LNCAP (cell line): ENCODE measurements at regions not wholly inside any gene's neighbourhood (a gene's known extent, or its start where the extent isn't known, plus 50 kb on each side); places are given as distances from the start of the nearest gene placed in this dataset.

Experiments
- TF ChIP-seq, protein P1 (sequence below): fragments of 450-650 bp; IDR thresholded peaks from 2 replicates; pipeline ENCODE4 v1.5.1; 2017; ENCODE audit warnings: mild to moderate bottlenecking

DNA sequence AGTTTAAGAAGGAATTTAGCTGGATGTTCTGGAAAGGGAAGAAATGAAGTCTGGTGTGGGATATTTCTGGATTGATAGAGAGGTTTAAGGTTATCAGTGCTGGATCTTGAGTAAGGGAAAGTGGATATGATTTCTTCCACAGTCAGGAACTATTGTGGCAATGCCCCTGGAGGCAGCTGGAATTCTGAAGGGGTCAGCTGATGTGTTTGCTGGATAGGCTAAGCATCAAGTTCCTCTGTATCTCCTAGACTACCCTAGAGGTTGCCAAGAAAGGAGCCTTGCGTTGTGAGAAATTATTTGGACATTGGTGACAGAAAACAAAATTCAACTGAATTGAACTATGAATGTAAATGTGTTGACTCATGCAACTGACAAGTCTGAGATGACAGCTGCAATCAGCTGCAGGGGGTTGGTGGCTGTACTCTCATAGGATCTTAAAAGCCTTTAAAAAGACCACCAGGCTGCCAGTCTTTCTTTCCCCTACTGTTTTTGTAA, 244.4 kb downstream of the ATXN7L3B start:
- TF ChIP-seq, protein P1, sequence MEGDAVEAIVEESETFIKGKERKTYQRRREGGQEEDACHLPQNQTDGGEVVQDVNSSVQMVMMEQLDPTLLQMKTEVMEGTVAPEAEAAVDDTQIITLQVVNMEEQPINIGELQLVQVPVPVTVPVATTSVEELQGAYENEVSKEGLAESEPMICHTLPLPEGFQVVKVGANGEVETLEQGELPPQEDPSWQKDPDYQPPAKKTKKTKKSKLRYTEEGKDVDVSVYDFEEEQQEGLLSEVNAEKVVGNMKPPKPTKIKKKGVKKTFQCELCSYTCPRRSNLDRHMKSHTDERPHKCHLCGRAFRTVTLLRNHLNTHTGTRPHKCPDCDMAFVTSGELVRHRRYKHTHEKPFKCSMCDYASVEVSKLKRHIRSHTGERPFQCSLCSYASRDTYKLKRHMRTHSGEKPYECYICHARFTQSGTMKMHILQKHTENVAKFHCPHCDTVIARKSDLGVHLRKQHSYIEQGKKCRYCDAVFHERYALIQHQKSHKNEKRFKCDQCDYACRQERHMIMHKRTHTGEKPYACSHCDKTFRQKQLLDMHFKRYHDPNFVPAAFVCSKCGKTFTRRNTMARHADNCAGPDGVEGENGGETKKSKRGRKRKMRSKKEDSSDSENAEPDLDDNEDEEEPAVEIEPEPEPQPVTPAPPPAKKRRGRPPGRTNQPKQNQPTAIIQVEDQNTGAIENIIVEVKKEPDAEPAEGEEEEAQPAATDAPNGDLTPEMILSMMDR = no peak

DNA sequence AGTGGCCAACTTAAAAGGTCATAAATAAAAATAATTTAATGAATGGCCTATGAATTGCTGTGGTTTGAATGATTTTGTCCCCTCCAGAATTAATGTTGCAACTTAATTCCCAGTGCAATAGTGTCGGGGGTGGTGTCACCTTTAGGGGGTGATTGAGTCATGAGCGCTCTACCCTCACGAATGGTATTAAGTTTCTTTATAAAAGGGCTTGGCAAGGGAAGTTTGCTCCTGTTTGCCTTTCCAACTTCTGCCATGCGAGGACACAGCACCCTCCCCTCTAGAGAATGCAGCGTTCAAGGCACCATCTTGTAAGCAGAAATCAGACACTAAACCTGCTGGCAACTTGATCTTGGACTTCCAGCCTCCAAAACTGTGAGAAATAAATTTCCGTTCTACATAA, 253.3 kb downstream of the ATXN7L3B start:
- TF ChIP-seq, protein P1 = no peak

DNA sequence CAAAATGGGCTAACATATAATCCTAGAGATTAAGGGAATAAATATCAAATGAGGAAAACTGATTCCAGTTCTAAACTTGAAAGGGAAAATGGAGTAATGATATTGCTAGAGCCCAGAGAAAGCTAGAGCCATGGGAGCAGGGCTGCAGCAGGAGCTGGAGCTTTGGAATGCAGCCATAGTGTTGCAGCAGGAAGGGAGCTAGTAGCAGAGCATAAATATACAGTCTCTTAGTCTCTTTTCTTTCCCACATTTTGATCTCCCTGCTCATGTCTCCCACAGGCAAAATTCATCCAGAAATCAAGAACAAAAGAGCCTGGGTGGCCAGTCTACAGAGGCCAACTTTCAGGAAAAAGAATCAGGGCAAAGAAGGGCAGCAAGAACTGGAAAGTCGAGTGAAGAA, 253.7 kb downstream of the ATXN7L3B start:
- TF ChIP-seq, protein P1 = no peak

DNA sequence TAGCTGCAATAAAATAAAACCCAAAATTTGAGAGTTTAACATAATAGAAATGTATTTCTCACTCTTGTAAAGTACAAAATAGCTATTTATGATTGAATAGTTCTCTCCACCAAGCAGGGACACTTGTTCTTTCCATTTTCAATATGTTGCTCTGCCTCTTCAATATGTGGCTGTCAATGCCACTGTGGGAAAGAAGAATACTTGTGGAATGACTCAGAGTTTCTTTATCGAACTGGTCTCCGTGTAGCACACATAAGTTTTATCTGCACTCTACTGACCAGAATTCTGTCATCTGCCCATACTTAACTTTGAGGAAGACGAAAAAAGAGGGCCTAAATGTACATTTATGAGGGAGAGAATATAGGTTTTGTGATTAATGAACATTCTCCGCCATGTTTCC, 256.9 kb downstream of the ATXN7L3B start:
- TF ChIP-seq, protein P1 = no peak

DNA sequence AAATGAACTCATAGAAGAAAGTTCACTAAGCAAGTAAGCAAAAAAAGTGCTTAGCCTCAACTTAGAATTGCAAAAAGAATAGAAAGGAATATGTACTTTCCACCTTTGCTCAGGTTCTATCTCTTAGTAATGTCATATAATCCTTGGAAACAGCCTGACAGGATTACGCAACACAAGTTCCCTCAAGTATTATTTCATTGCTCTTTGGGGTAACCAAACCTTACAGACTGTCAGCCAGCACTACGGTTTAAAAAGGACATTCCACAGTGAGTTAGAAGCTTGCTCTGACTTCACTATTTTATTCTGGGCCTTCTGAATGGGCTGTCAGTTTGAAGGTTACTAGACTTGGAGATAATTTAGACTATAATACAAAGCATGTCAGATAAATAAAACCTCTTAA, 264.0 kb downstream of the ATXN7L3B start:
- TF ChIP-seq, protein P1 = no peak

DNA sequence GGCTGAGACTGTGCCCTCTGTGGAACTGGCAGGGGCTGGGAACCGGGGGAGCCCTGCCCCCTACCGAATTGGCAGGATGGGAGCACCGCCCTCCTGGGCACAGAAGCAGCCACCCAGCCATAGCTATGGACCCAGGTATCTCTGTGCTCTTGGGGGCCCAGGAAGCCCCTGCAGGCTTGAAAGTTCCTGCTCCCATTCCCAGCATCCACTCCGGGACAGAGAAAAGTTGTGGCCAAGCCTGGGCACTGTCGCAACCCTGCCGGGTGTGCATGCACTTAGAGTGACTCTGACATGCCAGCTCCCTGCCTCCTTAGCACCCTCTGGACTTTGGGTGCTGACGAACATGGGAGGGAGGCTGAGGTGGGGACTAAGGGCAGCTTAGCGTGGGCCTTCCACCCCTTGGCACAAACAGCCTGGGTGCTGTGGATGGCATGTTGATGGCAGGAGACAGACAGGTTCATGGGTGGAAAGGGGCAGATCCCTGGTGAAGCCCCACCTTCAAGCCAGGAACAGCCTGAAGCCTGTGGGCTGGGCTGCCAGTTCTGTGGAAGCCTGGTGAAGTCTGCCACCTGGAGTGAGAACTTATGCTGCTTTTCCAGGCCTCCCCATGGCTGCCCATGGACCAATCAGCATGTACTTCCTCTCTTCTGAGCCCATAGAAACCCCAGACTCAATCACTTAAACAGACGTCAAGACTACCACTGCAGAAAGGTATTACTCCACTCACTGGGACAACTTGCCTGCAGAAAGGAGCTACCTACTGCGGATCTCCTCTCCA, 279.0 kb downstream of the ATXN7L3B start:
- TF ChIP-seq, protein P1 = no peak

DNA sequence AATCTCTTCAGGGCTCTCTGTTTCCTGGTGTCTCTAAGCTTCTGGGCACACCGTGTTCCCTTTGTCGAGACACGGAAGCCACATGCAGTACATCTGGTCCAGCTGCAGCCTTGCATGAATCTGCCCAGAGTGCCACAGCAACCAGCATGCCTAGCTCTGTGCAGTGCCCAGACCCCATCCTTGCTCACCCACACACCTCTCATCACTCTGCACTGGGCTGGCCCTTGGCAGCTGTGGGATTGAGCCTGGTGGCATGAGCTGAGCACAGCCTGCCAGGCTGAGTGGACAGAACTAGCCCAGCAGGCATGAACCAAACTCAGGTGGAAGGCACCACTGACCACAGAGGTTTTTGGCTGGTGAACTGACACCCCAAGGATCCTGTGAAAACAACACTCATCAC, 279.9 kb downstream of the ATXN7L3B start:
- TF ChIP-seq, protein P1 = no peak
